Left lung (tissue), 4 donors: ENCODE measurements at regions not wholly inside any gene's neighbourhood (a gene's known extent, or its start where the extent isn't known, plus 50 kb on each side); places are given as distances from the start of the nearest gene placed in this dataset.
"Not testable (repeated sequence)": the region's sequence is repeated elsewhere in the genome, so short reads cannot be mapped to it uniquely, and the experiment has no call there.

Experiments used
- ATAC-seq: fragments of 200-7000 bp; cut with Tn5 transposase; one replicate; pipeline ENCODE4 v1.9.1; 2020; ENCODE audit warnings: moderate library complexity
- DNase-seq, 4 donors: peaks; one replicate each; pipeline ENCODE4 v3.0.0-alpha.2; 2013 to 2020
- H3K27ac ChIP-seq, 2 donors: fragments of 200-600 bp; sonication (generic) in 1 of 2; one replicate each; pipeline versions ENCODE4 v1.5.0 to v1.8.0; 2020 to 2021
- H3K27me3 ChIP-seq, 2 donors: fragments of 200-600 bp; sonication (generic) in 1 of 2; one replicate each; pipeline versions ENCODE4 v1.5.0 to v1.8.0; 2020 to 2021
- H3K36me3 ChIP-seq, 2 donors: fragments of 200-600 bp; sonication (generic) in 1 of 2; one replicate each; pipeline versions ENCODE4 v1.5.0 to v1.8.0; 2020 to 2021
- H3K4me1 ChIP-seq, 2 donors: fragments of 200-600 bp; one replicate each; pipeline ENCODE4 v1.8.0; 2021
- H3K4me3 ChIP-seq, 2 donors: fragments of 200-600 bp; sonication (generic) in 1 of 2; one replicate each; pipeline versions ENCODE4 v1.5.0 to v1.8.0; 2020 to 2021; ENCODE audit warnings: mild to moderate bottlenecking in 1 of 2
- H3K9me3 ChIP-seq, 2 donors: fragments of 200-600 bp; sonication (generic) in 1 of 2; one replicate each; pipeline versions ENCODE4 v1.5.0 to v1.8.0; 2020 to 2021
- intact Hi-C, 2 donors: fragments of 100-400 bp; cut with DNase I; formaldehyde crosslinking; loops; one replicate each; pipeline versions ENCODE4 v1.11.2 to v1.14.2; 2022
- TF ChIP-seq, protein P1 (sequence below), 2 donors: fragments of 200-600 bp; sonication (generic) in 1 of 2; IDR thresholded peaks; one replicate each; pipeline versions ENCODE4 v1.5.0 to v1.8.0; 2021; ENCODE audit warnings: antibody characterized with exemption in 2 of 2
- donor health status: DM: no; HTN: yes; CAD: no.
- donor health status: DM: no; HTN: no; CAD: no.

DNA sequence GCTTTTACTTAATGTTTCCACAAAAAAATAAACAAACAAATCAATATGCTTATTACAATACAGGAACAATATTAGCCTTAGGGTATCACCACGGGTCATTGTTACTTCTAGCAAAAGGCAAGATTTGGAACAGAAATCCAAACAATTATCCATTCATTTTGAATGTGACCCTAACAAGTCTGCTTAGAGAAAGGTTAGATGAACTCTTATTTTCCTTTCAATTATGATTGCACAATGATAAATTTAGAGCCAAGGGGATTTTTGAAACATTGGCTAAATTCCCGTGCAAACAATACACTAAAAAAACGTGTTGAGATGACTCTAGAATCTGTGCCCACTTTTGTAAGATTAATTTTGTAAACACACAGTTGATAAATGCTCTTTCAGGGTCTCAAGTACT lies 474.7 kb downstream of the PCDH7 start:
- H3K9me3 ChIP-seq, result peaks cover 0 to 11% of the 10 kb centered on the region in 2 donors
- H3K36me3 ChIP-seq, result no peaks in the 10 kb centered on the region
- H3K27me3 ChIP-seq, result no peaks in the 10 kb centered on the region
- DNase-seq, result peak in 1 of 4 donors; percentile 7
- no peaks in the 10 kb centered on the region for H3K4me1 ChIP-seq
- H3K4me3 ChIP-seq, result no peak overlapping the region
- H3K27ac ChIP-seq, result no peak overlapping the region
- peak; percentile 8 for ATAC-seq
- intact Hi-C loops, result no loop called here
- TF ChIP-seq, protein P1, sequence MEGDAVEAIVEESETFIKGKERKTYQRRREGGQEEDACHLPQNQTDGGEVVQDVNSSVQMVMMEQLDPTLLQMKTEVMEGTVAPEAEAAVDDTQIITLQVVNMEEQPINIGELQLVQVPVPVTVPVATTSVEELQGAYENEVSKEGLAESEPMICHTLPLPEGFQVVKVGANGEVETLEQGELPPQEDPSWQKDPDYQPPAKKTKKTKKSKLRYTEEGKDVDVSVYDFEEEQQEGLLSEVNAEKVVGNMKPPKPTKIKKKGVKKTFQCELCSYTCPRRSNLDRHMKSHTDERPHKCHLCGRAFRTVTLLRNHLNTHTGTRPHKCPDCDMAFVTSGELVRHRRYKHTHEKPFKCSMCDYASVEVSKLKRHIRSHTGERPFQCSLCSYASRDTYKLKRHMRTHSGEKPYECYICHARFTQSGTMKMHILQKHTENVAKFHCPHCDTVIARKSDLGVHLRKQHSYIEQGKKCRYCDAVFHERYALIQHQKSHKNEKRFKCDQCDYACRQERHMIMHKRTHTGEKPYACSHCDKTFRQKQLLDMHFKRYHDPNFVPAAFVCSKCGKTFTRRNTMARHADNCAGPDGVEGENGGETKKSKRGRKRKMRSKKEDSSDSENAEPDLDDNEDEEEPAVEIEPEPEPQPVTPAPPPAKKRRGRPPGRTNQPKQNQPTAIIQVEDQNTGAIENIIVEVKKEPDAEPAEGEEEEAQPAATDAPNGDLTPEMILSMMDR (IDR thresholded peaks at IDR 0.05), result no peak

DNA sequence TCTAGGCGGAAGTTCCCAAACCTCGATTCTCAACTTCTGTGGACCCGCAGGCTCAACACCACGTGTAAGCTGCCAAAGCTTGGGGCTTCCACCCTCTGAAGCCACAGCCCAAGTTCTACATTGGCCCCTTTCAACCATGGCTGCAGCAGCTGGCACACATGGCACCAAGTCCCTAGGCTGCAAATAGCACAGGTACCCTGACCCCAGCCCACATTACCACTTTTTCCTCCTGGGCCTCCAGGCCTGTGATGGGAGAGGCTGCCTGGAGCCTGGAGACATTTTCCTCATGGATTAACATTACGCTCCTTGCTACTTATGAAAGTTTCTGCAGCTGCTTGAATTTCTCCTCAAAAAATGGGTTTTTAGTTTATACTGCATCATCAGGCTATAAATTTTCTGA lies 479.5 kb downstream of the PCDH7 start:
- intact Hi-C loops, result no loop called here
- DNase-seq, result no peak
- TF ChIP-seq, protein P1 (IDR thresholded peaks at IDR 0.05), result no peak
- H3K9me3 ChIP-seq, result peaks cover 0 to 18% of the 10 kb centered on the region in 2 donors
- ATAC-seq, result no peak
- H3K27ac ChIP-seq, result no peak overlapping the region
- no peaks in the 10 kb centered on the region for H3K36me3 ChIP-seq
- no peaks in the 10 kb centered on the region for H3K4me1 ChIP-seq
- no peak overlapping the region for H3K4me3 ChIP-seq
- no peaks in the 10 kb centered on the region for H3K27me3 ChIP-seq

DNA sequence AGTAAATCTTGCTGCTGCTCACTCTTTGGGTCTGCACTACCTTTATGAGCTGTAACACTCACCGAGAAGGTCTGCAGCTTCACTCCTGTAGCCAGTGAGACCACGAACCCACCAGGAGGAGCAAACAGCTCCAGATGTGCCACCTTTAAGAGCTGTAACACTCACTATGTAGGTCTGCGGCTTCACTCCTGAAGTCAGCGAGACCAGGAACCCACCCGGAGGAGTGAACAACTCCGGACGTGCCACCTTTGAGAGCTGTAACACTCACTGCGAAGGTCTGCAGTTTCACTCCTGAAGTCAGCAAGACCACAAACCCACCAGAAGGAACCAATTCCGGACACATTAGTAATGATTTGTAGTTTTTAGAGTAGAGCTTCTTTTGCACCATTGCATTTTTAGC lies 481.9 kb downstream of the PCDH7 start:
- intact Hi-C loops, H3K4me1 ChIP-seq, ATAC-seq, DNase-seq, H3K36me3 ChIP-seq, H3K27me3 ChIP-seq, H3K4me3 ChIP-seq, H3K27ac ChIP-seq: not testable (repeated sequence)
- peaks cover 0 to 18% of the 10 kb centered on the region in 2 donors for H3K9me3 ChIP-seq

DNA sequence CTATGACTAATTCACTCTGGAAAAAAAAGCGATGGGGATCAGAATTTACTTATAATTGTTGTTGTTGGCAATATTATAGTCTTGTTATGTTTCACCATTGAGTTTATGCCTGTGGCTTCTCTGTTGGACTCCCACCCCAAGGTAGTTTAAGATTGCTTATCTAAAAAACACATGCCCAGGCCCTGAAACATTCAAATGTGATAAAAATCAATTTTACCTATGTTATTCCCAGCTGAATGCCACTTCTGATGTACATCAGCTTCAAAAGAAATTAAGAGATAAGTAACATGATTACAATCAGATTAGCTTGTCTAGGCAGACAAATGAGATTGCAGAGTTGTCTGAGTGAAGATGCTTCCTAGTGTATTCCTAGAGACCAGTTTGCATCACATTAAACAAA lies 484.7 kb downstream of the PCDH7 start:
- H3K27me3 ChIP-seq, result no peaks in the 10 kb centered on the region
- intact Hi-C loops, result no loop called here
- H3K27ac ChIP-seq, result no peak overlapping the region
- TF ChIP-seq, protein P1 (IDR thresholded peaks at IDR 0.05), result no peak
- H3K36me3 ChIP-seq, result no peaks in the 10 kb centered on the region
- ATAC-seq, result no peak
- no peak overlapping the region for H3K4me3 ChIP-seq
- peaks cover 0 to 7% of the 10 kb centered on the region in 2 donors for H3K9me3 ChIP-seq
- H3K4me1 ChIP-seq, result no peaks in the 10 kb centered on the region
- no peak for DNase-seq

DNA sequence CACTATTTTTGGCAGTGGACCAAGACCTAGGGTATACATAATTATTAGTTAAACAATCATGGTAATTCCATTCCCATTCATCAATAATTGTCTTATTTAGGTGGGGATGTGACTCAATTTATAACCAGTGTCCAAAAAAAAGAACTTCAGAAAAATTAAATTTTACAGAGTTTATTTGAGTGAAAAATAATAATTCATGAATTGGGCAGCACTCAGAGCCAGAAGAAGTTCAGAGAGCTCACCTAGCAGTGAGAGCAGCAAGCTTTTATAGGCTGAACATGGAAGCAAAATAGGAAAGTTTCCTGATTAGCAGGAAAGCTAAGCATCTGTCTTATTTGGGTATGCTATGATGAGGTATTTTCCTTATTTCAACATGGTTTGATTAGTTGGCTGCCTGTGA lies 500.8 kb downstream of the PCDH7 start:
- ATAC-seq, result no peak
- Histone ChIP-seq H3K4me3 (no peak overlapping the region), H3K36me3 (no peaks in the 10 kb centered on the region), H3K27me3 (no peaks in the 10 kb centered on the region), H3K27ac (no peak overlapping the region), H3K9me3 (no peaks in the 10 kb centered on the region), H3K4me1 (no peaks in the 10 kb centered on the region)
- TF ChIP-seq, protein P1 (IDR thresholded peaks at IDR 0.05), result no peak
- no peak for DNase-seq
- intact Hi-C loops, result no loop called here

DNA sequence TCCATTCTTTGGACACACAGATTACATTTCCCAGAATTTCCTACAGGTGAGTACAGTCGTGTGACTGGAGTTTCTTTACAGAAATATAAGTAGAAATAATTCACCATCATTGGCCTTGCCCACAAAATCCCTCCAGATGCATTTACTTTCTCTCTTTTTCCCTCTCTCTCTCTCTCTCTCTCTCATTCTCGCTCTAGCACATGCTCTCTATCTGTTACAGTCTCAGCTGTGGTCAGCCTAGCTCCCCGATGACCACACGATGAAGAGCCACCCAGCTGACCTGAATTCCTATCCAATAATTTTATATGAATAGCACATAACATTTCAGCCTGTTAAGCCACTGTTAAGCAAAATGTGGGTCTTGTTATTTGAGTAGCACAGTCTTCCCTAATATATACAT lies 507.9 kb downstream of the PCDH7 start:
- no peaks in the 10 kb centered on the region for H3K36me3 ChIP-seq
- H3K4me1 ChIP-seq, result no peaks in the 10 kb centered on the region
- TF ChIP-seq, protein P1 (IDR thresholded peaks at IDR 0.05), result no peak
- no peaks in the 10 kb centered on the region for H3K9me3 ChIP-seq
- DNase-seq, result no peak
- ATAC-seq, result no peak
- H3K27ac ChIP-seq, result no peak overlapping the region
- intact Hi-C loops, result no loop called here
- H3K27me3 ChIP-seq, result no peaks in the 10 kb centered on the region
- no peak overlapping the region for H3K4me3 ChIP-seq
